Psoas muscle (tissue), 7 donors: ENCODE measurements at regions not wholly inside any gene's neighbourhood (a gene's known extent, or its start where the extent isn't known, plus 50 kb on each side); places are given as distances from the start of the nearest gene placed in this dataset.

Experiments
- ATAC-seq, 4 donors: fragments of 200-7000 bp; cut with Tn5 transposase; one replicate each; pipeline ENCODE4 v1.9.1; 2020; ENCODE audit warnings: moderate library complexity in 3 of 4, mild to moderate bottlenecking in 2 of 4
- DNase-seq, 2 donors: peaks; one replicate each; pipeline ENCODE4 v3.0.0-alpha.2; 2020
- H3K27ac ChIP-seq: fragments of 200-600 bp; one replicate; pipeline ENCODE4 v1.8.0; 2022
- H3K27me3 ChIP-seq, 3 donors: fragments of 200-600 bp in 1 of 3; one replicate each; pipeline versions ENCODE4 v1.6.1 to v1.8.0; 2013 to 2022; ENCODE audit warnings: low read length in 2 of 3, mild to moderate bottlenecking in 2 of 3, moderate library complexity in 1 of 3; ENCODE audit not compliant: insufficient read depth in 3 of 3
- H3K36me3 ChIP-seq, 2 donors: fragments of 200-600 bp in 1 of 2; one replicate each; pipeline versions ENCODE4 v1.6.1 to v1.8.0; 2013 to 2022; ENCODE audit warnings: low read depth in 1 of 2, mild to moderate bottlenecking in 1 of 2, moderate library complexity in 1 of 2; ENCODE audit not compliant: insufficient read depth in 1 of 2
- H3K4me1 ChIP-seq: fragments of 200-600 bp; one replicate; pipeline ENCODE4 v1.8.0; 2022
- H3K4me3 ChIP-seq: fragments of 200-600 bp; one replicate; pipeline ENCODE4 v1.8.0; 2022; ENCODE audit warnings: mild to moderate bottlenecking
- H3K9me3 ChIP-seq: fragments of 200-600 bp; one replicate; pipeline ENCODE4 v1.8.0; 2022
- CTCF ChIP-seq: fragments of 200-600 bp; IDR thresholded peaks from one replicate; pipeline ENCODE4 v1.8.0; 2022; ENCODE audit warnings: antibody characterized with exemption
- WGBS, 3 donors: extraction: QIAGEN DNeasy Blood & Tissue Kit; methylation state at CpG; one replicate each; pipeline versions ENCODE4 v1.1.6 to v1.1.7; 2013; 5-methylcytosine and 5-hydroxymethylcytosine counted together
- intact Hi-C, 2 donors: fragments of 100-400 bp; cut with DNase I; formaldehyde crosslinking; loops; one replicate each; pipeline versions ENCODE4 v1.11.0 to v1.14.2; 2022
- donor health status: healthy with polysubstance abuse.
- donor health status: DM: no; HTN: no; CAD: no; lungs with moderate emphysema.
- donor health status: Bipolar disorder and iron deficiency.
- donor health status: healthy.
- donor health status: DM: yes; HTN: yes; CAD: no.
- donor health status: DM: no; HTN: no; CAD: no.
- donor health status: DM: yes; HTN: yes; CAD: no.

- no peaks in the 10 kb centered on the region for H3K36me3 ChIP-seq
- no peaks in the 10 kb centered on the region for H3K27me3 ChIP-seq
- intact Hi-C loops: no loop called here
- H3K9me3 ChIP-seq: no peaks in the 10 kb centered on the region
- H3K4me1 ChIP-seq: no peaks in the 10 kb centered on the region
- 18 to 31% (median 22%) methylated on average over 3 of the region's 3 CpGs for WGBS, 3 donors
- H3K4me3 ChIP-seq: no peak overlapping the region
- peak; percentile 48 for TF ChIP-seq CTCF
- no peak for ATAC-seq
- no peak for DNase-seq
- H3K27ac ChIP-seq: no peak overlapping the region
Measured at GRCh38 chr12:74689071-74689655, 151.5 kb downstream of the ATXN7L3B start.

- intact Hi-C loops: no loop called here
- Histone ChIP-seq H3K9me3 (no peaks in the 10 kb centered on the region), H3K27me3 (no peaks in the 10 kb centered on the region), H3K27ac (no peak overlapping the region), H3K4me3 (no peak overlapping the region), H3K4me1 (no peaks in the 10 kb centered on the region), H3K36me3 (no peaks in the 10 kb centered on the region)
- WGBS, 3 donors: 89 to 94% (median 93%) methylated on average over 2 of the region's 2 CpGs
- DNase-seq: no peak
- ATAC-seq: no peak
- TF ChIP-seq CTCF: no peak
Measured at GRCh38 chr12:74689929-74690328, 152.3 kb downstream of the ATXN7L3B start.

GRCh38 chr12:74719447-74719846 is 181.8 kb downstream of the ATXN7L3B start:
- ATAC-seq (no peak), DNase-seq (no peak)
- Histone ChIP-seq H3K27me3 (no peaks in the 10 kb centered on the region), H3K4me1 (no peaks in the 10 kb centered on the region), H3K36me3 (no peaks in the 10 kb centered on the region), H3K4me3 (no peak overlapping the region), H3K9me3 (no peaks in the 10 kb centered on the region), H3K27ac (no peak overlapping the region)
- no peak for TF ChIP-seq CTCF
- intact Hi-C loops: no loop called here
- 80 to 87% (median 85%) methylated on average over 2 of the region's 2 CpGs for WGBS, 3 donors

- intact Hi-C loops: no loop called here
- no peaks in the 10 kb centered on the region for H3K36me3 ChIP-seq
- no peaks in the 10 kb centered on the region for H3K9me3 ChIP-seq
- no peaks in the 10 kb centered on the region for H3K4me1 ChIP-seq
- H3K27ac ChIP-seq: no peak overlapping the region
- WGBS, 3 donors: 42 to 45% (median 43%) methylated on average over 3 of the region's 3 CpGs
- TF ChIP-seq CTCF: no peak
- H3K4me3 ChIP-seq: no peak overlapping the region
- no peak for DNase-seq
- no peak for ATAC-seq
- no peaks in the 10 kb centered on the region for H3K27me3 ChIP-seq
Measured at GRCh38 chr12:74722709-74723108, 185.1 kb downstream of the ATXN7L3B start.

GRCh38 chr12:74725154-74725553 is 187.5 kb downstream of the ATXN7L3B start:
- no peak overlapping the region for H3K27ac ChIP-seq
- WGBS, 3 donors: 80 to 85% (median 80%) methylated on average over 1 of the region's 1 CpG
- no peaks in the 10 kb centered on the region for H3K9me3 ChIP-seq
- TF ChIP-seq CTCF: no peak
- H3K36me3 ChIP-seq: no peaks in the 10 kb centered on the region
- intact Hi-C loops: loop anchor here in 1 of 2 donors (5.0 kb wide), 1 partner anchor 1403 kb away; no protein-coding TSS in a partner anchor
- no peaks in the 10 kb centered on the region for H3K27me3 ChIP-seq
- no peaks in the 10 kb centered on the region for H3K4me1 ChIP-seq
- ATAC-seq: no peak
- no peak overlapping the region for H3K4me3 ChIP-seq
- DNase-seq: no peak
